ENCODE measurements at regions not wholly inside any gene's neighbourhood (a gene's known extent, or its start where the extent isn't known, plus 50 kb on each side); places are given as distances from the start of the nearest gene placed in this dataset.

DNA sequence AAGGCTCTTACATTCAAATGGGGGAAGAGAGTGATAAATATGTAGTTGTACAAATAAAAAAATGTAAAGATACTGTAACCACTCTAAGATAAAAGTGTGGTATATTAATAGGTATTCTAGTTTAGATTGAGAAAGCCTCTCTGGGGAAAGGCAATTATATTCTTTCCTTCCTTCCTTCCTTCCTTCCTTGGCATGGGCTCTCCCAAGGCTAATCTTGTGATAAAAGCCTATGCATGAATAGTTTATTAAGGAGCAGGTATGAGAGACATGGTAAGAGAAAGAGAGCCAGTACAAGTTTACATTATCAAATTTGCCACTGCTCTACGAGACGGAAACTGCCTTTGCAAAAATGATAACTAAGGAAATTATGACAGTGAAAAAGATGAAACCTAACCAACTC, 588.8 kb downstream of the PRELID2 start:
- no peak overlapping the region for H3K27ac ChIP-seq
- no peak for TF ChIP-seq POLR2A (IDR thresholded peaks at IDR 0.05)
- TF ChIP-seq, protein P1, sequence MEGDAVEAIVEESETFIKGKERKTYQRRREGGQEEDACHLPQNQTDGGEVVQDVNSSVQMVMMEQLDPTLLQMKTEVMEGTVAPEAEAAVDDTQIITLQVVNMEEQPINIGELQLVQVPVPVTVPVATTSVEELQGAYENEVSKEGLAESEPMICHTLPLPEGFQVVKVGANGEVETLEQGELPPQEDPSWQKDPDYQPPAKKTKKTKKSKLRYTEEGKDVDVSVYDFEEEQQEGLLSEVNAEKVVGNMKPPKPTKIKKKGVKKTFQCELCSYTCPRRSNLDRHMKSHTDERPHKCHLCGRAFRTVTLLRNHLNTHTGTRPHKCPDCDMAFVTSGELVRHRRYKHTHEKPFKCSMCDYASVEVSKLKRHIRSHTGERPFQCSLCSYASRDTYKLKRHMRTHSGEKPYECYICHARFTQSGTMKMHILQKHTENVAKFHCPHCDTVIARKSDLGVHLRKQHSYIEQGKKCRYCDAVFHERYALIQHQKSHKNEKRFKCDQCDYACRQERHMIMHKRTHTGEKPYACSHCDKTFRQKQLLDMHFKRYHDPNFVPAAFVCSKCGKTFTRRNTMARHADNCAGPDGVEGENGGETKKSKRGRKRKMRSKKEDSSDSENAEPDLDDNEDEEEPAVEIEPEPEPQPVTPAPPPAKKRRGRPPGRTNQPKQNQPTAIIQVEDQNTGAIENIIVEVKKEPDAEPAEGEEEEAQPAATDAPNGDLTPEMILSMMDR (IDR thresholded peaks at IDR 0.05): no peak
- H3K4me3 ChIP-seq: no peak overlapping the region
- H3K36me3 ChIP-seq (replicated peaks in 1 of 2): no peaks in the 10 kb centered on the region
- no peaks in the 10 kb centered on the region for H3K4me1 ChIP-seq (replicated peaks in 1 of 2)
- no peaks in the 10 kb centered on the region for H3K27me3 ChIP-seq
- 81 to 87% (median 83%) methylated on average over 2 of the region's 2 CpGs for WGBS, 4 donors
- H3K9me3 ChIP-seq (replicated peaks in 1 of 3): no peaks in the 10 kb centered on the region
- no peak for DNase-seq
- intact Hi-C loops (cut with DNase I): no loop called here

DNA sequence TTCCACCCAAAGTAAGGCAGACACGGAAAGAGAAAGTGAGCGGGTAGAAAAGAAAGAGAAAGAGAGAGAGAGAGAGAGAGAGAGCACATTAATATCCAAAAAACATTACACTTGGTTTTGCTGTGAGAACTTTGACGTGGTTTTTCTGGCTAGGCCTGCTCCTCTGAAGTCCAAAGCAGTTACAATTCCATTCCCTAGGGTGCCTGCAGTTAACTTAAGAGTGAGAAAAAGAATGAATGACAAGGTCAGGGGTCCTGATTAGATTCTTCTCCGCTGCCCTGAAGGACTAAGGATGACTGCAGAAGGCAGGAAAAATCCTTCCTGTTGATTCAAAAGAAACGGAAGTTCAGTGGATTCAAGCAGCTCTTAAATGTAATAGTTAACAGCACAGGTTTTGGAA, 589.8 kb downstream of the PRELID2 start:
- H3K27ac ChIP-seq: no peak overlapping the region
- H3K9me3 ChIP-seq (replicated peaks in 1 of 3): no peaks in the 10 kb centered on the region
- H3K4me3 ChIP-seq: no peak overlapping the region
- H3K27me3 ChIP-seq: no peaks in the 10 kb centered on the region
- intact Hi-C loops (cut with DNase I): no loop called here
- no peaks in the 10 kb centered on the region for H3K36me3 ChIP-seq (replicated peaks in 1 of 2)
- TF ChIP-seq, protein P1 (IDR thresholded peaks at IDR 0.05): no peak
- no peak for TF ChIP-seq POLR2A (IDR thresholded peaks at IDR 0.05)
- H3K4me1 ChIP-seq (replicated peaks in 1 of 2): no peaks in the 10 kb centered on the region
- no peak for DNase-seq
- 48 to 56% (median 51%) methylated on average over 5 of the region's 5 CpGs for WGBS, 4 donors

DNA sequence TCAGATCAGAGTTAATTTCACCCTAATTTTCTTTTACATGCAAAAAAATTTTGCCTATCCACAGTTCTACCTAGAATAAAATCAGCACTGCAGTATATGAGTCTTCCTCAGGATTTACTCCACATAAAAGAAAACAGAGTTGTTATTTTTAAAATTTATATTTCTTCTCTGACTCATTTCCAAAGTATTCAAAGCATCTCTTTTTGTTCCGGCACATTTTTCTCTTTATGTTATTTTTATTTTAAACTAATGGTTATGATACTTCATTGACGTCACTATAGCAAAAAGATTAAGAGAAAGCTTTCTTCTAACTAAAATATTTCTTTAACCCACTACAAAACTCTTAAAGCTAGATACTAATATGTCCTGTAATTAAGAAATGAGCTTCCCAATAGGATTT, 590.4 kb downstream of the PRELID2 start:
- no peak overlapping the region for H3K27ac ChIP-seq
- no peaks in the 10 kb centered on the region for H3K27me3 ChIP-seq
- intact Hi-C loops (cut with DNase I): no loop called here
- no peaks in the 10 kb centered on the region for H3K9me3 ChIP-seq (replicated peaks in 1 of 3)
- no peaks in the 10 kb centered on the region for H3K36me3 ChIP-seq (replicated peaks in 1 of 2)
- no peak for DNase-seq
- TF ChIP-seq POLR2A (IDR thresholded peaks at IDR 0.05): no peak
- TF ChIP-seq, protein P1 (IDR thresholded peaks at IDR 0.05): no peak
- no peak overlapping the region for H3K4me3 ChIP-seq
- no peaks in the 10 kb centered on the region for H3K4me1 ChIP-seq (replicated peaks in 1 of 2)
- WGBS, 4 donors: 39 to 55% (median 48%) methylated on average over 2 of the region's 2 CpGs

DNA sequence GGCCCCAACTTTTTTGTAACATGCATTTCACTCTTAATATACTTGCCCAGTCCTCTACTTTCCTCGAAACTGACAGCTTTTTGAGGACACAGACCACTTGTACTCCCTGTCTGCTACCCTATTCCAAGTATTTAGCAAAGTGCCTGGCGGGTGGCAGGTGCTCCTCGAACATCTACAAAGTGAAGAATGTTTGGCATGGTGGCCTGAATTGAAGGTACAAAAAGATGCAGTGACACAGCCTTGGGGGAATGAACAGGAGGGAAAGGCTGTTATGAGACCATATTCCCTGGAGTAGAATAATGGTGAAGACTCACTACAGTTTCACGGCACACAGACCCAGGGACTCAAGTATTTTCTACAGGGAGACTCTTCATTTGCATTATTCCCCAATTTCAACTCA, 590.9 kb downstream of the PRELID2 start:
- Histone ChIP-seq H3K4me1 (replicated peaks in 1 of 2) (no peaks in the 10 kb centered on the region), H3K27me3 (no peaks in the 10 kb centered on the region), H3K4me3 (no peak overlapping the region), H3K27ac (no peak overlapping the region), H3K9me3 (replicated peaks in 1 of 3) (no peaks in the 10 kb centered on the region), H3K36me3 (replicated peaks in 1 of 2) (no peaks in the 10 kb centered on the region)
- no peak for DNase-seq
- intact Hi-C loops (cut with DNase I): no loop called here
- WGBS, 4 donors: 77 to 90% (median 84%) methylated on average over 4 of the region's 4 CpGs
- TF ChIP-seq, protein P1 (IDR thresholded peaks at IDR 0.05): no peak
- TF ChIP-seq POLR2A (IDR thresholded peaks at IDR 0.05): no peak
